NB4 (cell line): ENCODE measurements at regions not wholly inside any gene's neighbourhood (a gene's known extent, or its start where the extent isn't known, plus 50 kb on each side); places are given as distances from the start of the nearest gene placed in this dataset.
"Not testable (repeated sequence)": the region's sequence is repeated elsewhere in the genome, so short reads cannot be mapped to it uniquely, and the experiment has no call there.

Experiments used
- DNase-seq: peaks from one replicate; pipeline ENCODE4 v3.0.0; 2010; ENCODE audit warnings: low read depth
- H3K4me3 ChIP-seq: one replicate; pipeline ENCODE4 v1.5.1; 2011; ENCODE audit warnings: mild to moderate bottlenecking, low read depth, low read length, moderate library complexity
- MYC ChIP-seq: IDR thresholded peaks from 2 replicates; pipeline ENCODE4 v1.6.1; 2011; ENCODE audit warnings: low read depth, low read length
- POLR2A ChIP-seq: IDR thresholded peaks from 2 replicates; pipeline ENCODE4 v1.6.1; 2011; ENCODE audit warnings: mild to moderate bottlenecking; ENCODE audit not compliant: insufficient read length; ENCODE audit errors: extremely low read depth
- TF ChIP-seq, protein P1 (sequence below): IDR thresholded peaks from one replicate; pipeline ENCODE4 v1.5.1; 2012; ENCODE audit warnings: low read depth, low read length
- TF ChIP-seq, protein P2 (sequence below): IDR thresholded peaks from 2 replicates; pipeline ENCODE4 v1.6.1; 2011; ENCODE audit warnings: low read depth, low read length

DNA sequence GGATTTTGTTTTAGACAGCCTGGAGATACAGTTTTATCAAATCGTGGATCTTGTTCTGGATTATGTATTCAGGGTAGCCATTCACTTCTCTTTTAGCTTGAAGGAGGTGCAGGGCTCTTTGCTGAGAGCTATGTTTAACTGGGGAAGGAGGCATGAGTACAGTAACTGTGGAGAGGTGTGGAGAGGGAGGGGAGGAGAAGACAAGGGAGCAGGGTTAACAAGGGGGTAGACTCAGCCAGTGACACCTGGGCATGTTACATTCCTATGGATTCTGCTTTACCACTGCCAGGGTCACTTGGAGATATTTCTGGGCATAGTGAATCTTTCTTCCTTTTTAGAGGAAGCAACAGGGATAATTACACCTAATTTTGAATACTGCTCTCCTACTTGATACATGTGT, 536.0 kb downstream of the TMEM135 start:
- DNase-seq, result no peak
- H3K4me3 ChIP-seq, result no peak overlapping the region
- TF ChIP-seq, protein P1, sequence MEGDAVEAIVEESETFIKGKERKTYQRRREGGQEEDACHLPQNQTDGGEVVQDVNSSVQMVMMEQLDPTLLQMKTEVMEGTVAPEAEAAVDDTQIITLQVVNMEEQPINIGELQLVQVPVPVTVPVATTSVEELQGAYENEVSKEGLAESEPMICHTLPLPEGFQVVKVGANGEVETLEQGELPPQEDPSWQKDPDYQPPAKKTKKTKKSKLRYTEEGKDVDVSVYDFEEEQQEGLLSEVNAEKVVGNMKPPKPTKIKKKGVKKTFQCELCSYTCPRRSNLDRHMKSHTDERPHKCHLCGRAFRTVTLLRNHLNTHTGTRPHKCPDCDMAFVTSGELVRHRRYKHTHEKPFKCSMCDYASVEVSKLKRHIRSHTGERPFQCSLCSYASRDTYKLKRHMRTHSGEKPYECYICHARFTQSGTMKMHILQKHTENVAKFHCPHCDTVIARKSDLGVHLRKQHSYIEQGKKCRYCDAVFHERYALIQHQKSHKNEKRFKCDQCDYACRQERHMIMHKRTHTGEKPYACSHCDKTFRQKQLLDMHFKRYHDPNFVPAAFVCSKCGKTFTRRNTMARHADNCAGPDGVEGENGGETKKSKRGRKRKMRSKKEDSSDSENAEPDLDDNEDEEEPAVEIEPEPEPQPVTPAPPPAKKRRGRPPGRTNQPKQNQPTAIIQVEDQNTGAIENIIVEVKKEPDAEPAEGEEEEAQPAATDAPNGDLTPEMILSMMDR, result no peak
- TF ChIP-seq MYC, result no peak
- TF ChIP-seq, protein P2, sequence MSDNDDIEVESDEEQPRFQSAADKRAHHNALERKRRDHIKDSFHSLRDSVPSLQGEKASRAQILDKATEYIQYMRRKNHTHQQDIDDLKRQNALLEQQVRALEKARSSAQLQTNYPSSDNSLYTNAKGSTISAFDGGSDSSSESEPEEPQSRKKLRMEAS, result no peak
- TF ChIP-seq POLR2A, result no peak

DNA sequence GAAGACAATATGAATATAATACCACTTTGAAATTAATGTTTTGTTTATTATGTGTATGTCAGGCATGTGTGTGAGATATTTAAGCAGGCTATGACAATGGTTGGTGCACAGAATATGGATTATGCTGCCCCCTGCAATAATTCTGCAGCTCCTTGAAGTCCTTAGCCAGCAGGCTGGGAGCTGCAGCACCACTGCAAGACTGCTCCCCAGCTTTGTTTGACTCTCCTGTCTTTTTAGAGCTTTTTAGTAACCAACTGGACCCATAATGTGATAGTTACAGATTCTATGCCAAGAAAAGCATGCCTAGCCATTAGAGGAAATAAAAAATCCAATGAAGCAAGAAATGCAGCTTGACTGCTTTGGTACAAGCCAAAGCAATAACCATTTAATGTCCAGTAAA, 535.1 kb downstream of the TMEM135 start:
- TF ChIP-seq, protein P2, result no peak
- TF ChIP-seq MYC (no peak), POLR2A (no peak)
- TF ChIP-seq, protein P1, result no peak
- H3K4me3 ChIP-seq, result no peak overlapping the region
- no peak for DNase-seq

DNA sequence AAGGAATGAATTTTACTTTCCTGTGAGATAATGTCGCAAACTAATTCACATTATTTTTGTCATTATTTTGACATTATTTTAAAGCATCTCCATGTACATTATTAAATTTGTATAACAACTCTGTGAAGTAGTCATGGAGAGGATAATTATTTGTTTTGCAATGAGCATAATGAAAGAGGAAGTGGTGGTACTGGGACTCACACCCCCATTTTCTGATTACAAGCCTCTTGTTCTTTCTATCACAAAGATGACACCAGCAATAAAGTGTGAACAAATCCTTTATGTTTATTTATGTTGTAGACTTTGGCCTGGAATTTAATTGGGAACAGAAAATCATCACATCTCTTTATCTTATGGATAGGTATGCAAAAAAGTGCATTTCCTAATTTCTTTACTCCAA, 522.6 kb downstream of the TMEM135 start:
- TF ChIP-seq, protein P1, result no peak
- TF ChIP-seq POLR2A, result no peak
- no peak for TF ChIP-seq MYC
- TF ChIP-seq, protein P2, result no peak
- H3K4me3 ChIP-seq, result no peak overlapping the region
- peak; percentile 14 for DNase-seq

DNA sequence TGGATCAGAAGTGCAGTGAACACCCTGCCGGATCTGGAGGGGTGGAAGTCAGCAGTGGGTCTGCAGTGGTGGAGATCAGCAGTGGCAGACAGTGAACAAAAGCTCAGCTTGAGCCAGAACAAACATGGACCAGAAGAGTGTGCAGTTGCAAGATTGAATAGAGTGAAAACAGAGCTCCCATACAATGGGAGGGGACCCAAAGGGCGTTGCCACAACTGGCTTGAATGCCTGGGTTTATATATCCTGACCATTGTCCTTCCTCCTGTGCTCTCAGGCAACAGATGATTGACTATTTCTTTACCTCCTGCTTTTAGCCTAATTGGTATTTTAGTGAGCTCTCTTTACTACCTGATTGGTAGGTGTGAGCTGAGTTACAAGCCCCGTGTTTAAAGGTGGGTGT, 522.1 kb downstream of the TMEM135 start:
- H3K4me3 ChIP-seq, DNase-seq: not testable (repeated sequence)

DNA sequence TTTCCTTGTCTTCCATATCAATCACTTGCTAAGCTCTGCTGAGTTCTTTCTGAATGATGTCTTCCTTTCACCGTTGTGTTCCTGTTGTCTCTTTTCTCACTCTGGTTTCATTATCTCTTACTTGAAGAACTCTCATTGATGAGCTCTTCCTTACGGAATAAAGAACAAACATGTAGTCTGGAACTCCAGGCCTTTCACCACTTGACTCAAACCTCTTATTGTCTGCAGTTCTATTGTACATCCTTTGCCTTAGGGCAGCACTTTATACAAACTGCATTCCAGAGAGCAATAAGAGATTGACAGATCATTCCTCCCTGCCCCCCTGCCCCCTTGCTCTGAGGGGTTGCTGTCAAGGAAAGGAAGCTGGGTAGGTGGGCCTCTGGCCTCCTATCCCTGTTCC, 517.4 kb downstream of the TMEM135 start:
- H3K4me3 ChIP-seq, result no peak overlapping the region
- TF ChIP-seq, protein P1, result no peak
- TF ChIP-seq, protein P2, result no peak
- TF ChIP-seq POLR2A, result no peak
- no peak for TF ChIP-seq MYC
- DNase-seq, result no peak

DNA sequence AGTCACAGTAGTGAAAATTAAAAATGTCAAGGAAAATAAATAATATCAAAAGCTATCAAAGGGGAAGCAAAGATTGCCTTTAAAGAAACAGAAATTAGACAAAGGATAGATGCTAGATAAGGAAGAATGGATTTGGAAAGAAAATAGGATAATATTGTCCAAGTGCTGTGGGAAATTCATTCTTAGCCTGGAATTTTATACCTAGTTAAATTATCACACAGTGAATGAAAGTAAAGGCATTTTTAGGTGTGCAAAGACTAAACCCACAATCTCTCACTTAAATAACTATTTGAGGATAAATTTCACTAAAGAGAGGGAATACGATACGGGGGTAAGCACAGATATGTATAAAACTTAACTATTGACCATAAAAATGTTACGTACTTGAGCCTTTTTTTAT, 511.1 kb downstream of the TMEM135 start:
- no peak for DNase-seq
- H3K4me3 ChIP-seq, result no peak overlapping the region
- TF ChIP-seq, protein P2, result no peak
- TF ChIP-seq, protein P1, result no peak
- TF ChIP-seq MYC (no peak), POLR2A (no peak)
